NCI-H2107 treated with DMSO at 0.1 percent for 48 hours (cell line): ENCODE measurements at regions not wholly inside any gene's neighbourhood (a gene's known extent, or its start where the extent isn't known, plus 50 kb on each side); places are given as distances from the start of the nearest gene placed in this dataset.
"Not testable (repeated sequence)": the region's sequence is repeated elsewhere in the genome, so short reads cannot be mapped to it uniquely, and the experiment has no call there.

Experiments used
- DNase-seq: peaks from one replicate; lab custom pipeline; 2025; ENCODE audit not compliant: unreplicated experiment; lab: John Stamatoyannopoulos, UW

GRCh38 chr7:13737563-13737962, 251.9 kb downstream of the ETV1 start:
- DNase-seq = no peak

- no peak for DNase-seq
Measured at GRCh38 chr7:13742126-13742525, 247.3 kb downstream of the ETV1 start.

GRCh38 chr7:13742811-13743210, 246.7 kb downstream of the ETV1 start:
- peak; percentile 50 for DNase-seq

GRCh38 chr7:13743226-13743625, 246.2 kb downstream of the ETV1 start:
- no peak for DNase-seq

- no peak for DNase-seq
Measured at GRCh38 chr7:13745530-13745929, 243.9 kb downstream of the ETV1 start.

GRCh38 chr7:13748998-13749397, 240.5 kb downstream of the ETV1 start:
- no peak for DNase-seq

GRCh38 chr7:13749636-13750035, 239.8 kb downstream of the ETV1 start:
- DNase-seq = no peak

GRCh38 chr7:13751766-13752165, 237.7 kb downstream of the ETV1 start:
- DNase-seq = no peak

GRCh38 chr7:13757841-13758240, 231.6 kb downstream of the ETV1 start:
- DNase-seq = no peak

- DNase-seq = not testable (repeated sequence)
Measured at GRCh38 chr7:13765853-13766252, 223.6 kb downstream of the ETV1 start.

- DNase-seq = no peak
Measured at GRCh38 chr7:13770305-13770704, 219.2 kb downstream of the ETV1 start.

GRCh38 chr7:13774976-13775375, 214.5 kb downstream of the ETV1 start:
- no peak for DNase-seq

- DNase-seq = no peak
Measured at GRCh38 chr7:13777242-13777641, 212.2 kb downstream of the ETV1 start.

GRCh38 chr7:13778967-13779366, 210.5 kb downstream of the ETV1 start:
- no peak for DNase-seq

- DNase-seq = no peak
Measured at GRCh38 chr7:13790611-13791010, 198.9 kb downstream of the ETV1 start.

GRCh38 chr7:13792208-13792607, 197.3 kb downstream of the ETV1 start:
- no peak for DNase-seq

GRCh38 chr7:13793926-13794325, 195.5 kb downstream of the ETV1 start:
- no peak for DNase-seq

- no peak for DNase-seq
Measured at GRCh38 chr7:13794581-13794980, 194.9 kb downstream of the ETV1 start.

GRCh38 chr7:13797545-13797944, 191.9 kb downstream of the ETV1 start:
- no peak for DNase-seq

GRCh38 chr7:13800694-13801448, 188.6 kb downstream of the ETV1 start:
- DNase-seq = peak; percentile 70

GRCh38 chr7:13801669-13802068, 187.8 kb downstream of the ETV1 start:
- DNase-seq = no peak

GRCh38 chr7:13802651-13803050, 186.8 kb downstream of the ETV1 start:
- DNase-seq = no peak

- DNase-seq = no peak
Measured at GRCh38 chr7:13803134-13803533, 186.3 kb downstream of the ETV1 start.
